GM12872 (cell line): ENCODE measurements at regions not wholly inside any gene's neighbourhood (a gene's known extent, or its start where the extent isn't known, plus 50 kb on each side); places are given as distances from the start of the nearest gene placed in this dataset.

Experiments
- CTCF ChIP-seq: IDR thresholded peaks from 3 replicates; pipeline ENCODE4 v1.5.1; 2011; ENCODE audit warnings: low read depth, mild to moderate bottlenecking, low read length, moderate library complexity; ENCODE audit not compliant: insufficient read depth

GRCh38 chr11:43545610-43546009 lies 134.9 kb upstream of the HSD17B12 start:
- no peak for TF ChIP-seq CTCF

DNA sequence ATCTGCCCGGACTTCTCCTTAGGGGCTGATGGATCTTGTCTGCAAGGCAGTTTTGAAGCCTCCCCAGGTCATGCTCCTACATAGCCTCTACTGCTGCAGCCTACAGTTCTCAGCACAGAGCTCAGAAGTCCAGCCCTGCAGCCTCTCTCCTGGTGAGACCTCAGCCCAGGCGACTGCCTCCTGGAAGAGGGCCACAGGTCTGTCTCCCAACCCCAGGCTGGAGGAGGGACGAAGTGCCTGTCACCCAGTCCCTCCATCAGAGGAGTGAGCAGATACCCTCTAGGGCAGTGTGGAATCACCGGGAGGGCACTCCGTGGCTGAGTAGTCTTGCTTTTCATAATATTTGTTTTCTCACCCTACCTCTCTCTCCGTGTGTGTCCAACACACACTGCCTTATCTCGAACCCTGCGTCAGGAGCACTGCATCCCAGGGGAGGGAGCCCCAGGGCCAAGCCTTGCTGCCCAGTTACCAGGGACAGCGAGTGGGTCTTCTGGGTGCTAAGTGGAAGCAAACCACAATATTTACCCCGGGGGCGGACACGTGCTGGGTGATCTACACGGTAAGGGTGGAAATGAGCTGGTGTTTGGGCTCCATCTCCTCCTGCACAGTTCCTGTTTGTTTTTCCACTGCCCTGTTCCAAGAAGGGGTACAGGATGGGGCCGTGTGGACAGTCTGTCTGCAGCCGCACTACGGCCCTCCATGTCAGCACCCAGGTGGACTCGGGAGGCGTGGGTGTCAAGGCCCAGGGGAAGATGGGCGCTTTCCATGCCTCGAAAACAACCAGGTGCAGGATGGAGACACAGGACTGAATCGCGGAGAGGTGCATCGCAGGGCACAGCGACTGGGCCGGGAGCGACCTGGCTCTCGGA lies 133.7 kb upstream of the HSD17B12 start:
- TF ChIP-seq CTCF, result no peak

GRCh38 chr11:43547430-43547831 lies 133.1 kb upstream of the HSD17B12 start:
- no peak for TF ChIP-seq CTCF

- TF ChIP-seq CTCF, result no peak
Observed at GRCh38 chr11:43547889-43548381, 132.6 kb upstream of the HSD17B12 start.

DNA sequence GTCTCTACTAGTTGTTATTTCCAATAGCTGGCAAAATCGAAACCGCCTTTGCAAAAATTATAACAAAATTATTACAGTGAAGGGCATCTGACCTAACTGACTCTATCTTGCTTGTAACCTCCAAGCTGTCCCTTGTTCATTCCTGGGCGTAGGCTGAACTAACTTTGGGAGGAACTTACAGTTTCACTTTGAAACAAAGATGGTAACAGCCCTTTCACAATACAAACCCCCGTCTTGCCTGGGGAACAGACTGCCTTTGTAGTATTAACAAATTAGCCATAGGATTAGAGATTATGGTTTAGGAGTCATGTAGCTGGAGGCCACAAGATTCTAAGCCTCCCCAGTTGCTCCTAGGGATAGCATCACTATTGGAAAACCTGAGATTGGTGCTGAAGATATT lies 131.6 kb upstream of the HSD17B12 start:
- TF ChIP-seq CTCF, result no peak

GRCh38 chr11:43549624-43550023 lies 130.9 kb upstream of the HSD17B12 start:
- TF ChIP-seq CTCF, result no peak

GRCh38 chr11:43550714-43551113 lies 129.8 kb upstream of the HSD17B12 start:
- no peak for TF ChIP-seq CTCF
